Right kidney (tissue), 1 donor: ENCODE measurements at regions not wholly inside any gene's neighbourhood (a gene's known extent, or its start where the extent isn't known, plus 50 kb on each side); places are given as distances from the start of the nearest gene placed in this dataset.

Source experiments
- DNase-seq: peaks from one replicate; pipeline ENCODE4 v3.0.0-alpha.2; 2016

DNA sequence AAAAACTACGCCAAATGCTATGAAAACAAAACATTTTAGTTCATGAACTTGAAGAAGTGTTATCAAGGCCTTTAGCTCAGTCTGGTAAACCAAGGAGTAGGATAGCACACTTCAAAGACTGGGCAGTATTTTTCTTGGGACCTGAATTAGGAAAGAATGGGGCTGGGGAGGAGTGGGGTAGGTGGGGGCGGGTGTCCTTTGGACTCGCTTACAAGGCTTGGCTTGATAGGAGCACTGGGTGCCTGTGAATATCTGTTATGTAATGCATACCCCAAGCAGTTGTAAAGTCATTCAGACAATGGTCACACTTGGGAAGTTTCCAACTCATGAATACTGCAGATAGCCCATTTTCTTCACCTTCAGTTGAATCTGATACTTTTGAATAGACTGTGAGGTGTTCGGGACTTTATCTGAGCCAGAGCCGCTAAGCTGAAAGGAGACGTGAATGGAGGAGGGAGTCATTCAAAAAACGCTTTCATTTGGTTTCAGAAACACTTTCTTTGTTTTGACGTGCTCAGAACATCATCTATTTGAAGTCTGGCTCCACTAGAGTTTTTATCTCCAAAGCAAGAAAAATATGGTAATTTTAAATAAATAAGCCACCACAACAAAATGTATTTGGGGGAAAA, 70.1 kb upstream of the FAM204A start:
- no peak for DNase-seq

DNA sequence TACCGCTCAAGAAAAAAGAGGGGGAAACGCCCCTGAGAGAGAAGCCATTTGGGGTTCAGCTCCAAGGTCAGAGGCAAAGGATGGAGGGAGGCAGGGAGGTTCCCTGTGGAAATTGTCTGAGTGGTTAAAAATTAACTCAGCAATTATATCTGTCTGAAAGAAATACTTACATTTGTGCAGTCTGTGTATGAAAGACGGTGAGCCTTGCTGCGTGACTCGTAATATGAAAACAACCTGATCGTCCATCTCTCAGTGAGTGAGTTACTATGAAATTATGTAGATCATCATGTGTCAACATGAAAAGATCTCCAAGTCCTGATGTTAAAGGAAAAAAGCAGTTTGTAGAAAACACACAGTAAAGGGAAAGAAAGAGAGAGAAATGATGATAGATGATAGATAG, 67.2 kb upstream of the FAM204A start:
- DNase-seq = no peak

DNA sequence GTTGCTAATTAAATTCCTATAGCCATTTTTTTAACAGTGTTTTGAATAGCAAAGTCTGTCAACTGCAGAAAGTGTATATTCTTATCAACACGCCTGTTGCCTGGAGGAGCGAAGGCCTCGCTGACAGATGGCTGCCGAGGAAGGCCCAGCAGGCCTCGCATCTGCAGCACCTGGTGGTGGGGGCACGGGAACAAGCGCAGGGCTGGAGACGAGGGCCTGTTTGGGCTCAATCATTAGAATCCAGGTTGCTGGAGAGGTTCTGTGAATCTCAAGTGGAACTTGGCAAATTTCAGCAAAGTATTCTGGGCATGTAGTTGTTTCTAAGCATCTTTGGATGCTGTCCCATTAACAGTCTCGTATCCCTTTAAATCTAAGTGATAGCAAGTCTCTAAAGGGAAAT, 66.1 kb upstream of the FAM204A start:
- DNase-seq = no peak

DNA sequence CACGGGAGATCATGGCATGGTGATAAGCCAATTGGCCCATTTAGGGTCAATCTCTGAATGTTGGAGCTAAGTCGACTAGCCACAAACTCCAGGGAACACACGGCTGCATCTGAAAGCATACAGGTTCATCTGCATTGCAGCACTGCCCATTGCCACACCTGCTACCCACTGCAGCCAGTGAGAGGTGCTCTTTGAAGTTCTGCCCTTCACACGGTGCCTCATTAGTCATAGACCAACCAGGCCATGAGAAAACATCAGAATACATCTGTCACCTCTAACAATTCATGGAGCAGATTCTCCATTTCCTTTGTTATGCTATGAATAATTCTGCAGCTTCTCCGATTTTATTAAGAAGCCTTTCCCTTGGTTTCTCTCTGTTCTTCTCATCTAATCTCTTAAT, 65.7 kb upstream of the FAM204A start:
- DNase-seq = no peak

DNA sequence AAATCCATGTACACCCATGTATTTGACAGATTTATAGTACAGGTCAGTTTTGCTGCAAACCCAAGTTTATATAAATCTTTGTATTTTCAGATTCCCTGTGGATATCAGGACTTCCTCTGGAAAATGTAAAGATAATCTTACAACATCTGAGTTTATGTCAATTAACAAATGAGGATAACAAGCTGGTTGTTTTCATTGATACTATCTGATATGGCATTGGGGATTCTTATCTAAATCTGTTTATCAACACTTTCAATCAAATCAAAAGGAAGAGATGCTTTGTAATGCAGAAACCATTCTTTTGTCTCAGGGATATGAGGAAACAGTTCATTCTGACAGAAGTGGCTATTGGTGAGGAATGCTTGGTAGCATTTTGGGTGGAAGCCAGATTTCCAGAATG, 64.9 kb upstream of the FAM204A start:
- DNase-seq = no peak

DNA sequence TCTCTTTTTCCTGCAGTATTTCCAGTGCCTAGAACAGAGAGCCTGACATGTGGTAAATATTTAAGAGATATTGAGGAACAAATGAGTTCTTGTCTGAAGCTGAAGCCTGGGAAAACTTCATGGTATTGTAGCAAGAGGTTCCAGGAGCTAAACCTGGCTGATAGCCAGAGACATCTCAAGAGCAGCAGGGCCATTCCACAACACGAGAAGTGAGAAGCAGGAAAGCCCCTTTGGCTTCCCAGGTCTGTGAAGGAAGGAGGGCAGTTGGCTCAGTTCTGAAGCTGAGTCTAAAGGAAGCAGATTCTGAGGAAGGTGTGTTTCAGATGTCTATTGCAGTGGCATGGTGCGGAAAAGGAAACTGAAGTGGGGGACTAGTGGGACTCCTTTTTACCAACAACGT, 63.8 kb upstream of the FAM204A start:
- no peak for DNase-seq

DNA sequence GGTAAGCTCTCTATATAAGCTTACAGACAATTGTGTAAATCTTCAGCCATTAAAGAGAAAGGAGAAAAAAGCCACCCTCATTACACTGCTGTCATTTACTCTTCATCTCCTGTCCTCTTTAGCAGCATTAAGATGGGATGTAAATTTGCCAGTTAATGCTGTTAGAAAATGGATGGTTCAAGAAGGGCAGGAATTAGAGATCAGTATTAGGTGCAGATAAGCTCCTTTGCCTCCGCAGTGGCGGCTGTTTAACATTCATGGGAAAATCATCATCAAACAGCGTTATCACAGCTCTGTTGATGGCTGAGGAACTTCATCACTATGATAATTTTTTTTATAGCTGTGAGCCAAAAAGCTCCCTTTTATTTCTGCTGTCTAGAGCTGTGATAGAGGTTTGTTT, 61.8 kb upstream of the FAM204A start:
- no peak for DNase-seq

DNA sequence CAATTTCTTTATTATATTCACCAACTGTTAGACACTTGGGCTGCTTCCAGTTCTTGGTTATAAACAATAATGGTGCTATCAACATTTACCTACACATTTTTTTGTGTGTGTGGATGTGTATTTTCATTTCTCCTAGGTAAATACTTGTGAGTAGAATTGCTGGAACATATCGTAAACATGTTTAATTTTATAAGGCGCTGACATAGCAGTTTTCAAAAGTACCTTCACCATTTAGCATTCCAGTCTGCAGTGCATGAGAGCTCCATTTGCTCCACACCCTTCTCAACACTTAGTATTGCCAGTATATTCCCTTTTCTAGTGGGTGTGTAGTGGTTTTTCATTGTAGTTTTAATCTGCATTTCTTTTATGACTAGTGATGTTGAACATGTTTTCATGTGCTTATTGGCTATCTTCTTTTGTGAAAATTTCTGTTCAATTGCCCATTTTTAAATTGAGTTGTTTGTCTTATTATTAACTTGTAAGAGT, 59.6 kb upstream of the FAM204A start:
- no peak for DNase-seq

DNA sequence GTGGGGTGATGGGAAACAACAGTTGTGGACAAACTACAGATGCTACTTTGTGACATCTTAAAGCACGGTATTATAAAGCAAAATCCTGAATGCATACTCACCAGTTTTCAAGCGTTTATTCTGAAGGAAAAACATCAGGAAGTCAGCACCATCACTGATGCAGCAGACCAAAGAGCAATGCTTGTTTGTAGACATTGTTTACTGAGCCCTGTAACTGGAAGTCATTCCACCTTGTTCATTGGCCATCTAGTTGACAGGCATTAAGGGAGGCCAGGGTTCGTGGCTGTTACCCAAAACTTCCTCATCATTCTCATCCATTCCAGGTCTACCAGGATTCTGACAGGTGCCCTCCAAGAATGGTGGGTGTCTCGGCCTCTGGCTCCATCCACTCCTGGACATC, 55.3 kb upstream of the FAM204A start:
- DNase-seq = no peak

DNA sequence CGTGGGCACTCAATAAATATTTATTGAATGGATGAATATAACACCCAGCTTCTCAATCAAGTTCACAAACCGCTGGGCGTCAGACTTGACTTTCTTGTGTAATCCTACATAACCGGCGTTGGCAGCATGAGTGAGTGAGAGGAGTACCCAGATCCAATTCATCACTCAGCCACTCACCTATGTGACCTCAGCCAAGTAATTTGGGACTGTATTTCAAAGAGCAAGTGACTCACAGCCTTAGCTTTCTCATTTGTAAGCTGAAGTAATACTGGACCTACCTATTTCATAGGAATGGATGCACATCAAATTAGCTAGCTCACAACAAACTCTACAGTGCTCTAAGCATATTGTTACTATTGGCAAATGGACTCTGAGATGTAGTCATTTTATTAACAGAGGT, 53.8 kb upstream of the FAM204A start:
- no peak for DNase-seq

DNA sequence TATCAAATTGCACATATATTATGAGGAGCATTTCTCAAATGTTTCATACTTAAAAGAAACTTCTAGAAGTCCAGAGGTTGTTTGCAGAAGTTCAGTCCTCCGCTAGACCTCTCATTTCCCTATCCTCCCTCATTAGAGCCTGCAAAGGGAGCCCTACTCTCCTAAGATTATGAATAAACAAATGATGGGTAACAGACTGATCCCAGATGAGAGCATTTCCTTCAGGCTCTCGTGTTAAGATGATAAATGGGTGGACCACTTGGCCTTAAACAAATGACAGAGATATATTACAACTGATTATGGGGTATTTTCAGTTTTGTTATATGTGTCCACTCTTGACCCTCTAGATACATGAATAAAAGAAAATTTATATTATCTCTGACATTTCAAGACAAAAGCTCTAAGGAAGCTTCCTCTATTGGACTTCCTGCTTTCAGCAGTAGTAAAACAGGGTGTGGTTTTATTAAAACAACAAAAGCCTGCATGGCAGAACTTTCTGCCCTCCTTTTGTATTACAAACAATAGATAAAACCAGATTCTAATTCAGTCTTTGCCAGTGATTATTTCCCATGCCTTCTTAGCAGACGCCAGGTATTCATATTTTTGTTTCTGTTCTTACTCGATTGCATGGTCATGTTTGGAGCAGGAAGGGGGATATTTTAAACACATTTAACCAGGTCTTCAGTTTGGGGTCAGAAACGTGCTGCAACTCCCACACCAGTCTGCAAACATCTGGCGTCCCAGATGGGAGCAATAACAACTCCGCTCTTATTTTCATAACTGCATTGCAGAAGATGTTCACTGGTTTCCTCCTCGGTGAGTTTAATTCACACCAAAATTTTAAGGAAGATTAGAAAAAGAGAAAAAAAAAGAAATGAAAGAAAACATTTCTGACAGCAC, 52.4 kb upstream of the FAM204A start:
- DNase-seq = peak; percentile 29

DNA sequence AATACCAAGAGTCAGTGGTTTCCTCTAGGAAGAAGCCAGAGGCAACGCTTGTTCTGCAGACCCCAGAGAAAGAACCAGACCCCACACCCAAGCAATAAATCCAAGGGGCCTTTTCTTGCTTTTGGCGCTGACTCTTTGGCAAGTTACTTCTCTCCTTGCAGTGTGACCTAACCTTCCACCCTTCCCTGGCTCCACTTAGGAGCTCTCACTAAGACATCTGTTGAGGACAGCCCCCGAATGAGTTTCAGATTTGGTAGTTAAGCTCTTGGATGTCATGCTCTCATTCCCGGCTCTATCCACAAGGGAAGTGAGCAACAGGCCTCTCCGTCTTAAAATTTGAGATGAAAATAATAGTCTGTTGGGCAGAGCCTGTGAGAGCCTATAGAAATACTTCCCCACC, 50.6 kb upstream of the FAM204A start:
- DNase-seq = no peak
